ENCODE measurements at regions not wholly inside any gene's neighbourhood (a gene's known extent, or its start where the extent isn't known, plus 50 kb on each side); places are given as distances from the start of the nearest gene placed in this dataset.
"Not testable (repeated sequence)": the region's sequence is repeated elsewhere in the genome, so short reads cannot be mapped to it uniquely, and the experiment has no call there.

GRCh38 chr17:64721556-64721955, 59.4 kb upstream of the SMURF2 start:
- not testable (repeated sequence) for DNase-seq

- DNase-seq = not testable (repeated sequence)
Observed at GRCh38 chr17:64720253-64720652, 58.1 kb upstream of the SMURF2 start.

GRCh38 chr17:64719517-64719916, 57.4 kb upstream of the SMURF2 start:
- DNase-seq = not testable (repeated sequence)

GRCh38 chr17:64718816-64719215, 56.7 kb upstream of the SMURF2 start:
- not testable (repeated sequence) for DNase-seq

GRCh38 chr17:64718058-64718457, 56.0 kb upstream of the SMURF2 start:
- DNase-seq = no peak

- DNase-seq = not testable (repeated sequence)
Observed at GRCh38 chr17:64716496-64716895, 54.4 kb upstream of the SMURF2 start.

GRCh38 chr17:64713786-64714185, 51.7 kb upstream of the SMURF2 start:
- not testable (repeated sequence) for DNase-seq

- not testable (repeated sequence) for DNase-seq
Observed at GRCh38 chr17:64712557-64713351, 50.6 kb upstream of the SMURF2 start.

Data from NCI-H226 (cell line).